Subcutaneous abdominal adipose tissue (tissue), 5 donors: ENCODE measurements at regions not wholly inside any gene's neighbourhood (a gene's known extent, or its start where the extent isn't known, plus 50 kb on each side); places are given as distances from the start of the nearest gene placed in this dataset.

ENCODE experiments used
- H3K27ac ChIP-seq: one replicate; pipeline ENCODE4 v1.7.0; 2013; ENCODE audit warnings: low read depth, mild to moderate bottlenecking, inconsistent platforms, low read length, moderate library complexity
- H3K27me3 ChIP-seq, 5 donors: one replicate each; pipeline ENCODE4 v1.7.0; 2013; ENCODE audit warnings: low read length in 5 of 5, inconsistent platforms in 1 of 5; ENCODE audit not compliant: control insufficient read depth in 5 of 5, insufficient read depth in 4 of 5
- H3K36me3 ChIP-seq, 5 donors: one replicate each; pipeline ENCODE4 v1.7.0; 2013; ENCODE audit warnings: low read length in 5 of 5; ENCODE audit not compliant: control insufficient read depth in 5 of 5, insufficient read depth in 5 of 5
- H3K4me1 ChIP-seq, 5 donors: one replicate each; pipeline ENCODE4 v1.7.0; 2013; ENCODE audit warnings: low read length in 5 of 5, mild to moderate bottlenecking in 3 of 5, moderate library complexity in 1 of 5; ENCODE audit not compliant: control insufficient read depth in 5 of 5, insufficient read depth in 5 of 5
- H3K4me3 ChIP-seq, 5 donors: one replicate each; pipeline ENCODE4 v1.7.0; 2013; ENCODE audit warnings: low read length in 5 of 5, low read depth in 1 of 5
- H3K9ac ChIP-seq, 5 donors: one replicate each; pipeline ENCODE4 v1.7.0; 2013; ENCODE audit warnings: low read length in 5 of 5, mild to moderate bottlenecking in 4 of 5, moderate library complexity in 3 of 5
- H3K9me3 ChIP-seq, 5 donors: one replicate each; pipeline ENCODE4 v1.7.0; 2013; ENCODE audit warnings: low read length in 5 of 5; ENCODE audit not compliant: control insufficient read depth in 5 of 5
- donor health status: healthy.
- donor health status: healthy.
- donor health status: healthy.
- donor health status: healthy.
- donor health status: healthy.

GRCh38 chr15:68518785-68519430 lies 59.9 kb upstream of the CORO2B start:
- Histone ChIP-seq H3K4me3 (no peak overlapping the region), H3K27me3 (no peaks in the 10 kb centered on the region), H3K27ac (no peak overlapping the region), H3K9me3 (no peaks in the 10 kb centered on the region), H3K4me1 (peaks cover 3 to 22% (median 16%) of the 10 kb centered on the region in 5 donors), H3K36me3 (no peaks in the 10 kb centered on the region), H3K9ac (no peak overlapping the region)

GRCh38 chr15:68524753-68525584 lies 53.8 kb upstream of the CORO2B start:
- H3K9ac ChIP-seq = peak overlapping the region in 2 of 5 donors; percentile 41 to 63
- H3K9me3 ChIP-seq = no peaks in the 10 kb centered on the region
- peak overlapping the region; percentile 83 for H3K27ac ChIP-seq
- H3K4me3 ChIP-seq = no peak overlapping the region
- H3K27me3 ChIP-seq = no peaks in the 10 kb centered on the region
- H3K4me1 ChIP-seq = peaks cover 0 to 20% (median 12%) of the 10 kb centered on the region in 5 donors
- H3K36me3 ChIP-seq = no peaks in the 10 kb centered on the region

- no peaks in the 10 kb centered on the region for H3K9me3 ChIP-seq
- H3K9ac ChIP-seq = no peak overlapping the region
- no peaks in the 10 kb centered on the region for H3K27me3 ChIP-seq
- H3K4me3 ChIP-seq = no peak overlapping the region
- no peak overlapping the region for H3K27ac ChIP-seq
- H3K4me1 ChIP-seq = peaks cover 0 to 20% (median 12%) of the 10 kb centered on the region in 5 donors
- H3K36me3 ChIP-seq = no peaks in the 10 kb centered on the region
These were observed 53.0 kb upstream of the CORO2B start for GRCh38 chr15:68525815-68526214.

GRCh38 chr15:68526269-68526668 lies 52.5 kb upstream of the CORO2B start:
- Histone ChIP-seq H3K27me3 (no peaks in the 10 kb centered on the region), H3K4me3 (no peak overlapping the region), H3K9me3 (no peaks in the 10 kb centered on the region), H3K4me1 (peaks cover 0 to 20% (median 12%) of the 10 kb centered on the region in 5 donors), H3K27ac (no peak overlapping the region), H3K9ac (no peak overlapping the region), H3K36me3 (no peaks in the 10 kb centered on the region)

- Histone ChIP-seq H3K27ac (no peak overlapping the region), H3K27me3 (no peaks in the 10 kb centered on the region), H3K4me1 (peaks cover 0 to 20% (median 12%) of the 10 kb centered on the region in 5 donors), H3K9ac (no peak overlapping the region), H3K36me3 (no peaks in the 10 kb centered on the region), H3K4me3 (no peak overlapping the region), H3K9me3 (no peaks in the 10 kb centered on the region)
These were observed 52.0 kb upstream of the CORO2B start for GRCh38 chr15:68526784-68527183.

- Histone ChIP-seq H3K4me3 (peak overlapping the region; percentile 8 to 56 (median 47)), H3K27ac (no peak overlapping the region), H3K4me1 (peaks cover 0 to 20% (median 12%) of the 10 kb centered on the region in 5 donors), H3K27me3 (no peaks in the 10 kb centered on the region), H3K9ac (peak overlapping the region in 2 of 5 donors; percentile 6 to 55), H3K36me3 (no peaks in the 10 kb centered on the region), H3K9me3 (peaks cover 0 to 8% (median 3%) of the 10 kb centered on the region in 5 donors)
These were observed 50.0 kb upstream of the CORO2B start for GRCh38 chr15:68528626-68529290.
